ENCODE measurements at regions not wholly inside any gene's neighbourhood (a gene's known extent, or its start where the extent isn't known, plus 50 kb on each side); places are given as distances from the start of the nearest gene placed in this dataset.

DNA sequence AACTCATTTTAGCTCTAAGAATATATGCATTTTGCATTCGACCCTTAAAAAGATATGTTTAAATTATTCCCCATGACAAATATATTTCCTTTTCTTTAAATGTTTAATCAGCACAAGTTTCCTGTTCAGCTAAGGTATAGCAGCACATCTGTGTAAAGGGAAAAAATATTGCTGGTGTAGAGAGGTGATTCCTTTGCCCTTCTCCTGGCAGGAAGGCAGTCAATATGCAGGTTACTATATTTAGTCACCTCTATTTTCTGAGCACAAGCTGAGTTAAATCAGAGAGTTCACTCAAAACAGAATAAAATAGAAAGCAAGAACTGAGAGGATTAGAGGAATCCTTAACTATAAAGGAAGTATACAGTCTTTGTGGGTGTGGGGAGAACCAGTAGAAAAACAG is 274.4 kb upstream of the PCSK5 start:
- no peak for DNase-seq (ENCODE audit: low spot score)

DNA sequence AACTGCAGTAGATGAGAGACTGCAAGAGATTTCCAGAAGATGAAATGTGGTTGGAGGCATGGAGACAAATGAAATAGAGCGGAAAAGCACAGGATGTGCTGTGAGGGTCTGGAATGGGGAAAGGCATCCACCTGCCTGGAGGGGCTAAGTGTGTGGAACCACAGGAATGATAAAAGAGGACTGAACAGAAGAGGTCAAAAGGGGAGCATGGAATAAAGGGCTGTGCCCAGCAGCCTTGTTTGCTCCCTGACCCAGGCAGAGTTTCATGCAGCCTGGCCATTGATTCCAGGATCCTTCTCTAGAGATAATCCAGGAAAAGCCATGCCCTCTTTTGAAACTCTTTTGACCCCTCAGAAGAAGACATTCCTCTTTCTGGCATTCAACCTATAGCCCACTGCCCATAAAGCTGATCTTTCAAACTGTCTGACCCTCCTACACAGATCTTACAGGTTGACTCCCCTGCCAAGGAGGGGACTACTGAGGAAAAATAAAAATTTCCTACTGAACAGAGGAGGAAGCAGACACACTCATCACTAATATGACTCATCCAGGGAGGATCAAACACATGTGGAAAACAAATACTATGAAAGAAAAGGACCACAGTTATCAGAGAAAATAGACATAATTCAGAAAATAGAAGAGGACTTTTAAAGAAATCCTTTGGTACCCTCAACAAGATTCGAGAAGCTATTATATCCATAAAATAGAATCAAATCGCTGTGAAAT is 273.5 kb upstream of the PCSK5 start:
- DNase-seq (ENCODE audit: low spot score) = peak; percentile 18

DNA sequence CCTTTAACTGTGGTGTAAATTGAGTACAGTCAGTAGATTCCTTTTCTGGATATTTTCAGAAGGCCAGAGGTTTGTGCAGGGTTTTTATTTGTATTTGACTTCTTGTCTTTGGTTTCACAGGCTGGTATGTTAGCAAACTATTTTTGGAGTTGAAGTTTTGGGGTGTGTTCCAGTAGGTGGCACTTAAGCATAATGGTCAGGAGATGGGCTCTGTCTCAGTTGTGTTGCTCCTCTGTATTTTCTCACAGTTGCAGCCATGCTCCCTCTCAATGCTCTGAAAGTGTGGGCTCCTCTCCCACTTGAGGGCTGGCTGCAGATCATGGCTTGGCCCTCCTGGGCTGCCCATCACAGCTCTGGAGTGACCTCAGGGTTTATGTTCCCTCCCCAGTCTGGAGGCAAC is 267.0 kb upstream of the PCSK5 start:
- no peak for DNase-seq (ENCODE audit: low spot score)

DNA sequence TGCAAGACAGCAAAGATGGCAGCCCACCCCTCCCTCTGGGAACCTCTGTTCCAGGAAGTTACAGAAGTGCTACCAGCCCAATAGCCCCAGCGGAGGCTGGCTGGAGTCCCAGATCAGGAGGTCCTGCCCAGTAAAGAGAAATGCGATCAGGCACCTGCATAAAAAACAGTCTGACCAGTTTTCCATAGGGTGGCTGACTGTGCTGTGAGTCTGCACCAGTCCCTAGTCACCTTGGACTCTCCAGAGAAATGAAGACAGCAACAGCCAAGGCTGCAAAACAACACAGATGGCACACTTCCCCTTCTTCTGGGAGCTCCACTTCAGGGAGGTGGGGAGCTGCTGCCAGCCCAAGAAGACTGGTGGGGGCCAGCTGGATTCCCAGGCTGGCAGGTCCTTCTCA is 265.5 kb upstream of the PCSK5 start:
- DNase-seq (ENCODE audit: low spot score) = no peak

DNA sequence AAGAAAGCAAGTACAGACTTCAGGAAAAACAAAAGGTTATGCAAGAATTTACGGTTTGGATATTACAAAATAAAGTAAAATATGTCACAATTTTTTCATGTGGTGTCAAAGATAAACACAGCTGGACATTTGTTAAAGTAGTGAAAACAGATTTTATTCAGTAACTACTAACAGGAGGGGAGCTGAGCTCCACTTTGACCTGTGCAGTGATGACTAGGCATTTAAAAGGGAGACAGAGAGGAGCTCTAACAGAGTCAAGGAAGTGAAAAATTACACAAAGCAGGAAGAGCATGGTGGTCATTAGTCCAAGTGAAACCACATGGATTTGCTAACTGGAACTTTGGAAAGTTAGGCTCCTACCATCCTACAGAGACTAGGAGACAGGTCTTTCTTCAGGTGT is 263.6 kb upstream of the PCSK5 start:
- no peak for DNase-seq (ENCODE audit: low spot score)

DNA sequence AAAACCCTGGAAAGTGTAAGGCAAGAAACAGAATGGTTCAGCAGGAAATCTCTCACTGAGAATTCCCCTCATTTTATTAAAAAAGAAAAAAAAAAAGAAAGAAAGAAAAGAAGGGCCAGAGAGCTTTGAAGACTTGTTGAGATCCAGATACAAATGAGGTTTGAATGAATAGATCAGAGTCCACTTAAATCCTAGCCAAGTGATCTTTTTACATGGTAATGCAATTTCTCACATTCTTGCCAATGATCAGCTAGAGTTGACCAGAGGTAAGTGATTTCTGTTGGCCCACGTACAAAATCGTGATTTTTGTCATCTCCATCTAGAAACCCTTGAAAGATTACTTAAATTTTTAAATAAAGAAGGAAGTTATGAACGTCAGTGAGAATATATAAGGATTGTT is 261.5 kb upstream of the PCSK5 start:
- no peak for DNase-seq (ENCODE audit: low spot score)

DNA sequence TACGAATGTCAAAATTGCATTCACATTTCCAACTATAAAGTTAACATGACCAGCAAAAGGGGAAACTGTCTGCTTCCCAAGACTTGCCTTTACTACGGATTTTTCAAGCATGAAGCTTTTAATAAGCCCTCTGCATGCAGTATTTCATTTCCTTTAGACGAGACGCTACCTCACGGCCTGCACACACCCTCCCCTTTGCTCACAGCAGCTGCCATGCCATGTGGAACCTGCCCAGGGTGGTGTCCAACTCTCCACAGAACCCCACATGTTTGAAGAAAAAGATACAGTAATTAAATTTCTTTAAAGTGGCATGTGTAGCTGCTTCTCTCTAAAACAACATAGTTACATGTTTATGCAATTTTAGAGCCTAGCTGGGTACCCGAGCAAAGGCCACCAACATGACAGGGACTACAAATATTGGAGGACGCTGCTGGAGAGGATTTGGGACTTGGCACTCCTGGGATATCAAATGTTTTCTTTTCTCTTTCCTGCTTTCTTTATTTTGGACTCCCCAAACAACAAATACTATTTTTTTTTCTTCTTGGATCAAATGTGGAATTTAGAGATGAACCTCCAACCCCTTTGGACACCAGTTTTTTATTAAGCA is 256.9 kb upstream of the PCSK5 start:
- no peak for DNase-seq (ENCODE audit: low spot score)

DNA sequence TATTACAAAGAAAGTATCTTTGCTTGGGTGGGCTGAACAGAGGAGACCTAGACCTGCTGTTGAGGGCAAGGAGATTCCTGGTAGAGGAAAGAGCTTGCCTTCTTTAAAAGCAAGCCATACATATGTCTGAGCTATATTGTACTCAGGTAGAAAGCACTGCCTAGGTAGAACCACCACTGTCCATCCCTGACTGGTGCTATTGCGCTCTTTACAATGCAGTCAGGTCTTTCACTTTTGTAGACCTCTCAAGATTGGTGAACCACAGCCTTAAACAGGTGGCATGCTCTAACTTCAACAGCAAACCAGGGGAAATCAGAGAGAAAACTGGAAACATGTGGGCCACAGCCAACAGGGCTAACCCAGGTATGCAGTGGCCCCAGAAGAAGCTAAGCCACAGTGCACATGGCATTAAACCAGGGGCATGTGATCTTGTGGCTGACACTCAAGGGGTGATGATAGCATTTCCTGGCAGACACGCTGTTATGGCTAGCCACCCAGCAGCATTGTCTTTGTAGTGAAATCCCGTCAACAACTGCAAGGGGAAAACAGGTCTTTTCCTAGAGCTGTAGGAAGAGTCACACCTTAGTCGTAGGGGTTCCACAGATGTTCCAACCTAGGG is 253.9 kb upstream of the PCSK5 start:
- no peak for DNase-seq (ENCODE audit: low spot score)

DNA sequence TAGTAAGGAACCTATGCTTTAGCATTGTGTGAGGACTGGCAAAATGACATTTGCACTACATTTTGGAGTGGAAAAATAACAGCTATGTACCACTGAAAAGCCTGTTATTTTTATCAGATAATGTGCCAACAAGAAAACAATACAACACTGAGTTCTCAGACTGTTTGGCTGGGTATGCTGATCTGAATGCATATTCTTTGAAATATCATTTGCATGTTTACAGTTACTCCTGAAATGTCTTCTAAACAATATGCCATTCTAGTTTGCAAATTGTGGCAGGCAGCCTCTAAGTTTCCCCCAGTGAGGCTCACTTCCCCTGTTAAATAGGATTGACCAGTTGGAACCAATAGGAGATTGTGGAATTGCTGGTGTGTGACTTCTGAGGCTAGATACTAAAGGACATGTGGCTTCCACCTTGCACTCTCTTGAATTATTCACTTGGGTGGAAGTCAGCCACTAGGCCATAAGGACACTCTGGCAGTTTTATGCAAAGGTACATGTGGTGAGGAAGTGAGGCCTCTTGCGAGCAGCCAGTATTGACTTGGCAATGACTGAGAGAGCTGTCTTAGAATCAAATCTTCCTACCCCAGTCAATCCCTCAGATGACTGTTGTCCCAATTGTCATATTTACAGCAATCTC is 250.4 kb upstream of the PCSK5 start:
- no peak for DNase-seq (ENCODE audit: low spot score)

DNA sequence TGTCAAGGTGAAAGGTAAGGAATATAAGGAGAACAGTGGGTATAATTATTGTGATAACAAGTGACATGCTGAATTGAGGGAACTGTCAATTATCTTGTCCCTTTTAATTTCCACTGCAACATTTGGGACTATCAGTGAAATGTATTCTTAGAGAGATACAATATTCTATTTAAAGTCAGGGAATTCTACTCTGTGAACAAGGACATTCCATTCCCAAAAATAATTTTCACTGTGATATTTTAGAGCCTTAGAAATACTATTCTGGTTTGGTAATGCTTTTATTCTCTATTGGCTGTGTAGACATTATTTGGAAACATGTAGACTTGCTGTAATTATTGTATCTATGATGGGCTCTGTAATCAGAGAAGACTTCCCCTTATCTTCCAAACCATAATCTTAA is 248.0 kb upstream of the PCSK5 start:
- no peak for DNase-seq (ENCODE audit: low spot score)

DNA sequence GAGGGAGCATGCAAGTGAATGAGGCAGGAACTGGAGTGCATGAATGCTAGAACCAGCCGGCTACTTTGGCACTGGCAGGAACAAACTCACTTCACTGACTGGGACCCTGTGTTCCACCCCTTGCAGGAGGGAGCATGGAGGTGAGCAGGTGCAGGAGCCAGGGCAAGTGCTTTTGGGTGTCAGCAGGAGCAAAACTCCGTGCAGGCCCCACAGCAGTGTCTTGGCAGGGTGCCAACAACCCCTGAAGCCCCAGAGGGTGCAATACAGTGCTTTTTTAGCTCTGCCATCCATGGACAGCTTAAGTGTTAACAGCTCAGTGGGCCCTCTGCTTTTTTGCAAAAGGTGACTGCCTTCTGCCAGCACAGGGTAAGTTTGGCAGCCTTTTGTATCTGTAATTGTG is 245.8 kb upstream of the PCSK5 start:
- DNase-seq (ENCODE audit: low spot score) = no peak

DNA sequence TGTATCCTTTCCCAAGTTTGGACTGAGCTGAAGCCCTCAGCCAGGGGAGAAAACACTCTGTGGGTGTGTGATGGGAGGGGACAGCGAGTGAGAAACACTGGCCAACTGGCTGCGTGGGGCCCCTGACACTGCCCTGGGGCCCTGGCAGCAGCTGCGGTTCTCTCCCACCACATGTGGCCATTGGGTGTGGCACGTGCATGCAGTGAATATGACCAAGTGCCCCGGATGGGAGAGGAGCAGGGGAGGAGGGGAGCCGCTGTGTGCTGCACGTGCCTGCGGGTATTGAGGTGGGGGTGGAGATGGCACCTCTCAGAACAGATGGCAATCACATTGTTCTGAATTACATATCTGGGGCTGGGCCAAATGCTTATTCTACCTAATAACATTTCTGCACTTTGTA is 242.4 kb upstream of the PCSK5 start:
- DNase-seq (ENCODE audit: low spot score) = no peak

DNA sequence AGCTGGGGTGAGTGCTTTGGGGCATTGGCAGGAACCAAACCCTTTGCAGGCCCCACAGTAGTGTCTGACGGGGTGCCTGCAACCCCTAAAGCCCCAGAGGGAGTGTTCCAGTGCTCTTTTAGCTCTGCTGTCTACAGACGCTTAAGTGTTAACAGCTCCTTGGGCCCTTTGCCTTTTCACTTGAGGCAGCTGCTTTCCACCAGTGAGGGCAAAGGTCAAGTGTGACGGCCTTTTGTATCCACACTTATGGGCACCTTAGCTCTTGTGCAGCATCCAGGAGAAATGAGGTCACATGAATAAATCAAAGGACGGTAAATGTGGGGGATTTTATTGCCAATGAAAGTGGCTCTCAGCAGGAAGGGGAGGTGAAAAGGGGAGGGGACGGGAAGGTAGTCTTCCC is 241.4 kb upstream of the PCSK5 start:
- no peak for DNase-seq (ENCODE audit: low spot score)

DNA sequence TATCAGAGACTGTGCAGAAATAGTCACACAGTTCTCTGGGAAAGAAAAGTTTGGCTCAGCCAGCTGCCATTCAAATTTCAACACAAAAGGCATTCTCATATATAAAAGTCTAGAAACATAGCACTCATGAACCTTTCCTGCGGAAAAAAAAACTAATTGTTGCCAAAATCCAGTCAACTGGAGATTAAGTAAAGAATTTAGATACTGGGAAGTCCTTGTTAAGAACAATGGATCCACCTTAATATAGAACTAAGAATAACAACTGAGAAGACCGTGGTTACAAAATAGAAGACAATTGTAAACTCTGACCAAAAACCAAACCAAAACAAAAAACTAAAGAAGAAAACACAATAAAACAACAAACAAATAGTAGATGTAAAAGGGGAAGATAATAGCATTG is 238.8 kb upstream of the PCSK5 start:
- no peak for DNase-seq (ENCODE audit: low spot score)

DNA sequence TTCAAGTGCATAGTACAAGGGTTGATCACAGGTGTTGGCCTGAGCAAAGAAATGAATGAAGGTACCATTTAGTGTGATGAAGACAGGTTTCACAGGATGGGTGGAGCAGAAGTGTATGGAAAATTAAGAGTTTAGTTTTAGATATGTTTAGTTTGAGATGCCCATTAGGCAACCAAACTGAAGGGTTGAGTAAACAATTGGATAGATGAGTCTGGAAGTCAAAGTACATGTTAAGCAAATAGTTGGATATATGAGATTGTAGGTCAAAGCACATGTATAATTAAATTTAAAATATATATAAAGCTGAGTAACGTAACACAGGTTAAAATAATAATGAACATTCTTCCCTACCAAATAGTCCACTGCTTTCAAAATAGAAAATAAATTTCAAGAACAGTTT is 237.1 kb upstream of the PCSK5 start:
- DNase-seq (ENCODE audit: low spot score) = no peak

DNA sequence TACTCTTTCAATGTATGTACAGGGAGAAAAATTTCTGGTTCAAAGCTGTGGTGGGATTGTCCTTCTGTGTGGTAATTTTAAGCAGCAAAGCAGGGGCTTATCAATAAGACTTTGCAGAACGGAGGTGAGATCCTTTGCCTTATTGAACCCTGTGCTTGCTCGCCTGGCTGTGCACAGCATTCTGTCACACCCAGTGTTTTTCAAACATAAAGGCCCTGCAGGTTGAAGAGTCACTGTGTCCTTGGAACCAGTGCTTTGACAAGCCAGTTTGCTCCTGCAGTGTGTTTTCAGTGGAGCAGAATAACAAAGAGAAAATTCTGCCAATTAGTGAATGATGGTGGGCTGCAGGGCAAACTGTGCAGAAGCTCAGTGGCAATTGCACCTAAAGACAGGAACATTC is 236.7 kb upstream of the PCSK5 start:
- DNase-seq (ENCODE audit: low spot score) = no peak

DNA sequence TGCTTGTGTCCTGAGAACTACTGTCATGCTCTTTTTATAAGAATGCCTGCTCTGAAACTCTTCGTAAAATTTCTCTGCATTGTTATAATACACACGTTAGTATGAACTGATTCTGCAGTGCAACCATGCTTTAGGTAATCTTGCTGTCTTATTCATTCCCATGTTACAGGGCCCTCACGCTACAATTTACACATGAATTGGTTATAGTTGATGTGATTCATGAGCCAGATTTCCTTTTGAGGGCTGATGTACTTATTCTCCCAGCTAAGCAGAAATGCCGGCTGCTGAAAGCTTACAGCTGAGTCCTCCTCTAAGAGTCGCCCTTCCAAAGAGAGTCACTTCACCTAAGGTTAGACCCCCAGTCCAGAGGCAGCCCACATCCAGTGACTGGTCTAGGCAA is 233.5 kb upstream of the PCSK5 start:
- DNase-seq (ENCODE audit: low spot score) = no peak

DNA sequence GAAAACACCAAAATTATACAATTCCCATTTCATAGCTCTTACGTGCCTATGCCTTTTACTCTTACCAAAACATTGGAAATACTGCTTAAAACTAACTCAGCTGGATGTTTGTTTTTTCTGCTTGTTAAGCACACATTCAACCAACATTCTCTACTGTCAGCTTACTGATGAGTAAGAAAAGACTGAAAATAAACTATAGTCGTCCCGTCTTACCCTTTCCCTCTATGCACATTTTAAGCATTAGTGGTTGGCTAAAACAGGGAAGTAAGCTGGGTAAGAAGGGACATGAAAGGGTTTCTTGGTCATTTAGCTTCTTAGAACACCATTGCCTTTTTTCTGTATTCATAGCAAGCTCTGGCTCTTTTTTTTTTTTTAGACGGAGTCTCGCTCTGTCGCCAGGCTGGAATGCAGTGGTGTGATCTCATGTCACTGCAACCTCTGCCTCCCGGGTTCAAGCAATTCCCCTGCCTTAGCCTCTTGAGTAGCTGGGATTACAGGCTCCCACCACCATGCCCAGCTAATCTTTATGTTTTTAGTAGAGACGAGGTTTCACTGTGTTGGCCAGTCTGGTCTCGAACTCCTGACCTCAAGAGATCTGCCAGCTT is 232.1 kb upstream of the PCSK5 start:
- DNase-seq (ENCODE audit: low spot score) = no peak

DNA sequence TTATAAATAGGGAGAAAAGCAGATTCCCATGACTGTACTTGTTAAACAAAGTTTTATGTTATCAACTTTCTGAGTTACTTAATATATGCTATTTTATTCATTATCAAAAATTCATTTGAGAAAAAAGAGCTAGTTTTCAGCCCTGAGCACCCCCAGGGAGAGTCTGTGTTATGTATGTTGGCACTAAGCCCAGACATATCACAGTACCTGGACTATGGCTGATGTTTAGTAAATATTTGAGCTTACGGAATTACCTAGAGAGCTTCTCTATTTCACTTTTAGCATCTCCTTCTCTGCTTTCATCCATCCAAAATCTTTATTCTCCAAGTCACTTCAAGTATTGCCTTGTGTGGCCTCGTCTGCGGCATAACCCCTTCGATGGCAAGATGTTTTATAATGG is 225.9 kb upstream of the PCSK5 start:
- no peak for DNase-seq (ENCODE audit: low spot score)

DNA sequence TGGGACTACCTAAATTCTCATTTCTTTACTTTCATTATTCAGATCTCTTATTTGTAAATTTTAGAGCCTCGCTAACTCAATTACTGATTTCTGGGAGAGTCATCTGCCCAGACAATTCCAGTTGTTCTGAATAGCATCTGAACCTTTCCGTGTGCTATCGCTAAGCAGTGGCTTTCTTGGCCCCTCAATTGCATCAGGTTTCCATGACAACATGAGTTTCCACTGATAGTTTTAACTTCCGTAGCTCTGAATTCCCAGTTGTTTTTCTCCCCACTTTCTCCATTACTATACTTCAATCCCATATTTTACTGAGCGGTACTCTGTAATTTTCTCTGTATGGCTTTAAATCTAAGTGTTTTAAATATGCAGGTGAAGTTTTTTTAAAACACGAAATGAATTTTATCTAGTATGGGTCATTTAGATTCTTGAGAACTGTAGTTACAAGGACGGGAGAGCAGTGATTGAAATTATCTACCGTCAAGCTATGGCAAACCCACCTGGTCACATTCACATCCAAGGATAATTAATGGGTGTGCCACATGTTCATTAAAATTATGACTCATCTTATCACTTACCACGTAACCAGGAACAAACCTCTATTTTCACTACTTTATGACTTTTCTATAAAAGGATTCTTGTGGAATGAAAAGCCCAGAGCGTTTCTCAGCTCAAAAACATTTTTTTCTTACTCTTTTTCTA is 223.5 kb upstream of the PCSK5 start:
- no peak for DNase-seq (ENCODE audit: low spot score)

DNA sequence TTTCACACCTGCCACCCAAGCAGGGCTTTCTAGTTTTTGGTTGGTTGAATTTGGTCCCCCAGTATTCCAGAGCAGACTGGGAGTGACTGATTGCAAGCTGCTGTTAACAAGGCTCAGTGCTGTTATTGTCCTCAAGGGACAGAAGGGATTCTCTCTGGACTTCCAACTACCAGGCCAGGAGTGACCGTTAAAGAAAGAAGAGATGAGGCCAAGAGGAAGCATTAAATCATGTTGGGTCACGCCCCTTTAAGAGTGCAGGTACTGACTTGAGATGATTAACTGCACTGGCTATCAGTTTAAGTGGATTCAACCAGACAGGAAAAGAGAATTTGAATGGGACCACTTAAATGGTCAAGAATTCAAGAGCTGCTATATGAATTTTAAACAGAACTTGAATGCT is 220.8 kb upstream of the PCSK5 start:
- DNase-seq (ENCODE audit: low spot score) = no peak

DNA sequence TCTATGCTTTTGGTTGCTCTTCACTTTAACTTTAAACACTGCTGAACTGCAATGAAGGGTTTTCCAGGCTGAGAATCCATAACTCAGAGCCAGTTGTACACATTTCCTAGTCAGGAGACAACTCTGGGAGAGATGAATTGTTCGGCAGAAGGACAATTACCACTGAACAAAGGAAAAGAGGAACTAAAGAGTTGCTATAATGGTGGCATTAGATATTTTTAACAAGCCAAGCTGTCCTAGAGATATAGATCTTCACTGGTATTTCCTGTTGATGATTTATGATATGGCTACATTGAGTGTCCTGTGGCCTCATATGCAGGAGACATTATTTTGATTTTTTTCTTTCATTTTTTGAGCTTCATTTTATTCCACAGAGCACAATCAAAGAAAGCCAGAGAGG is 219.1 kb upstream of the PCSK5 start:
- DNase-seq (ENCODE audit: low spot score) = no peak

Data from kidney capillary endothelial cell (primary cell).